ENCODE measurements at regions not wholly inside any gene's neighbourhood (a gene's known extent, or its start where the extent isn't known, plus 50 kb on each side); places are given as distances from the start of the nearest gene placed in this dataset.

DNA sequence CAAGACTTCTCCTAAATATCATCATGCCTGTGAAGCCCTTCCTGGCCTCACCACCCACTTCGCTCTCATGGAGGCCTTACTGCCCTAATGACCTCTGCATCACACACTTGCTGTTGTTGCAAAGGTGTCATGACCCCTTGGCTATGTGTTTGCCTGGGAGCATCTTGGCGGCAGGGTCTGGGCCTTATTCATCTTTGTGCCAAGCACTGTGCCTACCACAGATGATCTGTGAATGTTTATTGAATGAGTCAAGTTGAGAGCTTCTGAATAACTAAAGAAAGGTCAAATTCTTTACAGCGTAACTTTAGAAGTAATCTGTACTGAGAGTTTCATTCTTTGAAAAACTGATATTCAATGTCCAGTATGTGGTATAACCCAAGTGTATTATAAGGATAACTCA is 113.3 kb downstream of the TTC8 start:
- intact Hi-C loops (cut with DNase I; ENCODE audit: low total_unique reads), result no loop called here
- H3K27ac ChIP-seq, result no peak overlapping the region
- H3K27me3 ChIP-seq, result no peaks in the 10 kb centered on the region
- no peak for TF ChIP-seq POLR2A (IDR thresholded peaks at IDR 0.05)
- TF ChIP-seq, protein P1, sequence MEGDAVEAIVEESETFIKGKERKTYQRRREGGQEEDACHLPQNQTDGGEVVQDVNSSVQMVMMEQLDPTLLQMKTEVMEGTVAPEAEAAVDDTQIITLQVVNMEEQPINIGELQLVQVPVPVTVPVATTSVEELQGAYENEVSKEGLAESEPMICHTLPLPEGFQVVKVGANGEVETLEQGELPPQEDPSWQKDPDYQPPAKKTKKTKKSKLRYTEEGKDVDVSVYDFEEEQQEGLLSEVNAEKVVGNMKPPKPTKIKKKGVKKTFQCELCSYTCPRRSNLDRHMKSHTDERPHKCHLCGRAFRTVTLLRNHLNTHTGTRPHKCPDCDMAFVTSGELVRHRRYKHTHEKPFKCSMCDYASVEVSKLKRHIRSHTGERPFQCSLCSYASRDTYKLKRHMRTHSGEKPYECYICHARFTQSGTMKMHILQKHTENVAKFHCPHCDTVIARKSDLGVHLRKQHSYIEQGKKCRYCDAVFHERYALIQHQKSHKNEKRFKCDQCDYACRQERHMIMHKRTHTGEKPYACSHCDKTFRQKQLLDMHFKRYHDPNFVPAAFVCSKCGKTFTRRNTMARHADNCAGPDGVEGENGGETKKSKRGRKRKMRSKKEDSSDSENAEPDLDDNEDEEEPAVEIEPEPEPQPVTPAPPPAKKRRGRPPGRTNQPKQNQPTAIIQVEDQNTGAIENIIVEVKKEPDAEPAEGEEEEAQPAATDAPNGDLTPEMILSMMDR (IDR thresholded peaks at IDR 0.05), result no peak
- no peaks in the 10 kb centered on the region for H3K9me3 ChIP-seq
- no peaks in the 10 kb centered on the region for H3K4me1 ChIP-seq
- H3K4me3 ChIP-seq, result no peak overlapping the region
- no peak for DNase-seq
- no peaks in the 10 kb centered on the region for H3K36me3 ChIP-seq

DNA sequence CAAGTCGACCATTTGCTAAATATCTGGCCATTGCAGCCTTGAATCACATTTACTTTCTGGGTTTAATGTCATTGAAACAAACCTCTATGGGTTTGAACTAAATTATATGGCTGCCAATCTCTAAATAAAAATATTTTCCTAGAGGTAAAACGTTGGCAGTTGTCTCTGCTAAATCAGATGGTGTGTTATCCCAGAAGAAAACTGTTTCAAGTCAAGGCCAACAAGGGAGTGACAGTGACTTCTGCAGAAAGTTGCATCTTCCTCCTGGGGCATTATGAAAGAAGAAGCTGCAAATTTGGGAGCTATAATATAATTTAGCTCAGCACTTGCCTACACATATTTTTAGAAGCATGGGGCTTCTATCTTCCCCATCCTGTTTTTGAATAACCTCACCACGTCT is 116.2 kb downstream of the TTC8 start:
- Histone ChIP-seq H3K27ac (no peak overlapping the region), H3K9me3 (no peaks in the 10 kb centered on the region), H3K4me3 (no peak overlapping the region), H3K36me3 (no peaks in the 10 kb centered on the region), H3K27me3 (no peaks in the 10 kb centered on the region), H3K4me1 (no peaks in the 10 kb centered on the region)
- TF ChIP-seq POLR2A (IDR thresholded peaks at IDR 0.05), result no peak
- TF ChIP-seq, protein P1 (IDR thresholded peaks at IDR 0.05), result no peak
- intact Hi-C loops (cut with DNase I; ENCODE audit: low total_unique reads), result no loop called here
- DNase-seq, result no peak

DNA sequence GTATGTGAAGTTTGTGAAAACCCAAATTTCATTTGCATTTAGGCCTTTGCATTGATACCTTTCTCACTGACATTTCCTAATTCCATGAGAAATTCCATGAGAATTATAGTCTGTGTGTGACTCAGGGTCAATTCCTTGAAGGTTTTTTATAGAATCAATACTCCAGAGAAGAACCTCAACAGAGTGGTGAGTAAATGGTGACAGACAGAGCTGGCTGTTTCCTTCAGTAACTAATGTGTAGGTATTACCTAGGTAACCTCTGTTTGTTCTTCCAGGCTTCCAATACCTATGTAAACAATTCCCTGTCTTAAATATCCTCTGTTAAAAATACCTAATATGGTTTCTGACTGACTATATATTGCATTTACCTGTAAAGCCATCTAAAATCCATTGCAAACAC is 117.0 kb downstream of the TTC8 start:
- H3K36me3 ChIP-seq, result no peaks in the 10 kb centered on the region
- no peaks in the 10 kb centered on the region for H3K4me1 ChIP-seq
- TF ChIP-seq, protein P1 (IDR thresholded peaks at IDR 0.05), result no peak
- TF ChIP-seq POLR2A (IDR thresholded peaks at IDR 0.05), result no peak
- H3K4me3 ChIP-seq, result no peak overlapping the region
- H3K9me3 ChIP-seq, result no peaks in the 10 kb centered on the region
- no peak for DNase-seq
- intact Hi-C loops (cut with DNase I; ENCODE audit: low total_unique reads), result no loop called here
- no peak overlapping the region for H3K27ac ChIP-seq
- no peaks in the 10 kb centered on the region for H3K27me3 ChIP-seq

DNA sequence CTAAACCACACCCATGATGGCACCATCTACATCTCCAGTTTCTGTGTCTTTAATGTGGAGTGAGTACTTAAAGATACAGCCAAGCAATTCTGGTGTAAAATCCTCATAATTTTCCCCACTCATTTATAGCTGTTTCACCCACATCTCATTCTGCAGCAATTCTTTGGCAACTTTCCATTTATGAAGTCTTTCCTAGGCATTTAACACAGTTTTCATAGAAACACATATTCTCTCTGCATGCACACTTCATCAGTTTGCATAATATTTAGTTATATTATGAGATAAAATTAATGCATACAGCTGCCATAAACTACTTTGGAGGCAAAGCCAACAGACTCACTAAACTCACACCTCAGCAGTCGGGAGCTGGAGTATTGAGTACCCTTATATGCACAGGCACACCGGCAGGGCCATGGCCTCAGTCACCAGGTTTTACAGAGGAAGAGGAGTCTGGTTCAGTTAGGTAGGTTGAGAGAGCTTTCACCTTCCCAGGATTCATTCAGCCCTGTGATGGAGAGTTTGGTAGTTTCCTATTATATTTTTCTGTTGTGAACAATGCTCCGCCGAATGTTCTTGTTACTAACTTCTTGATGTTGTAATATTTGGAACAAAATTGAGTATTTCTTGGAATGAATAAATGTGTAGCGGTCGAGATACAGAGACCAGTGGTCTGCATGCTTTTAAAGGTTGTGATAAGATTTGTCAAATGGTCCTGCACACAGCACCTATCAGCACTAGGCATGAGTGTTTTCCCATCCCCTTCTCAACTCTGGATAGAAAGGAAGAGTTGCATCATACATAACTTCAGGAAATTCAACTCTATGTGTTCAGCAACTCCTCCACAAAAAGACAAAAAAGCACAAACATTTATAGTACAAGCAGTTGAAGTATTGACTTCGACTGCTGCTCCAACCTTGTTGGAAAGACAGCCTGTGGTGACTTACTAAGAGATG is 123.5 kb downstream of the TTC8 start:
- TF ChIP-seq, protein P1 (IDR thresholded peaks at IDR 0.05), result no peak
- no peak for TF ChIP-seq POLR2A (IDR thresholded peaks at IDR 0.05)
- no peak overlapping the region for H3K27ac ChIP-seq

DNA sequence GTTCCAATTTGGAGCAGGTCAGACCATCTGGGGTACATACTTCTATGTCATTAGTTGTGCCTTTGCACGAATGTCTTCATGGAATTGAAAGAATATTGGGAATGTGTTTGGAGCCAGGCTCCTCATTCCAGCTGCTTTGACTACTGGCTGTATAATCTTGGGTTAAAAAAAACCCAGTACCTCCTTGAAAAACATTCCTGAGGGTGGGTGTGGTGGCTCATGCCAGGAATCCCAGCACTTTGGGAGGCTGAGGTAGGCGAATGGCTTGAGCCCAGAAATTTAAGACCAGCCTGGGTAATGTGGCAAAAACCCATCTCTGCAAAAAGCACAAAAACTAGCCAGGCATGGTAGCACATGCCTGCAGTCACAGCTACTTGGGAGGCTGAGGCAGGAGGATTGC is 125.6 kb downstream of the TTC8 start:
- H3K27ac ChIP-seq, result no peak overlapping the region
- H3K36me3 ChIP-seq, result no peaks in the 10 kb centered on the region
- H3K9me3 ChIP-seq, result no peaks in the 10 kb centered on the region
- intact Hi-C loops (cut with DNase I; ENCODE audit: low total_unique reads), result no loop called here
- TF ChIP-seq, protein P1 (IDR thresholded peaks at IDR 0.05), result no peak
- TF ChIP-seq POLR2A (IDR thresholded peaks at IDR 0.05), result no peak
- H3K27me3 ChIP-seq, result no peaks in the 10 kb centered on the region
- H3K4me1 ChIP-seq, result no peaks in the 10 kb centered on the region
- H3K4me3 ChIP-seq, result no peak overlapping the region
- DNase-seq, result no peak

More for the DNA sequence above, 123.5 kb downstream of the TTC8 start:
- no peak for DNase-seq
- no peaks in the 10 kb centered on the region for H3K4me1 ChIP-seq
- H3K9me3 ChIP-seq, result no peaks in the 10 kb centered on the region
- no peaks in the 10 kb centered on the region for H3K36me3 ChIP-seq
- intact Hi-C loops (cut with DNase I; ENCODE audit: low total_unique reads), result no loop called here
- no peak overlapping the region for H3K4me3 ChIP-seq
- no peaks in the 10 kb centered on the region for H3K27me3 ChIP-seq
